HG02588 (cell line): ENCODE measurements at regions not wholly inside any gene's neighbourhood (a gene's known extent, or its start where the extent isn't known, plus 50 kb on each side); places are given as distances from the start of the nearest gene placed in this dataset.
"Not testable (repeated sequence)": the region's sequence is repeated elsewhere in the genome, so short reads cannot be mapped to it uniquely, and the experiment has no call there.

Experiments
- ATAC-seq: cut with Tn5 transposase; IDR thresholded peaks from one replicate; pipeline ENCODE4 v1.9.1; 2021; ENCODE audit warnings: mild to moderate bottlenecking, moderate library complexity; ENCODE audit not compliant: unreplicated experiment

DNA sequence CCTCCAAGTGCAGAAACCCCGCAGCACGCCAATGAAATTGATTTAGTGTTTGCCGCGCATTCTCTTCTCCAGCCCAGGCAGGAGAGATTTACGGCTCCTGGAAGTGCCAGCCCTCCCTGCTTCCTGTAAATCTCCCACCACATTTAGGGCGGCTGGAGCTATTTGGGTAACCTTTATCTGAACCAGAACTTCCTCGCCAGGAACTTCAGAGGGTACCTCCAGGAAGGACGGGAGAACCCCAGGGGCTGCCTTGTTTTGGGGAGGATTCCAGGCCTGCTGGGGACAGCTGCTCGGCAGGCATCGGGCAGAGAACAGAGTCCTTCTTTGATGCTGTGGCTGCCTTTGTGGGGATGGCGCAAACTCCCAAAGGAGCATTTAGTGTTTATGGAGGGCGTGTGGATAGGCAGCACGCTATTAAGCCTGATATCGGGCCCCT, 122.0 kb upstream of the MYCN start:
- ATAC-seq: no peak

DNA sequence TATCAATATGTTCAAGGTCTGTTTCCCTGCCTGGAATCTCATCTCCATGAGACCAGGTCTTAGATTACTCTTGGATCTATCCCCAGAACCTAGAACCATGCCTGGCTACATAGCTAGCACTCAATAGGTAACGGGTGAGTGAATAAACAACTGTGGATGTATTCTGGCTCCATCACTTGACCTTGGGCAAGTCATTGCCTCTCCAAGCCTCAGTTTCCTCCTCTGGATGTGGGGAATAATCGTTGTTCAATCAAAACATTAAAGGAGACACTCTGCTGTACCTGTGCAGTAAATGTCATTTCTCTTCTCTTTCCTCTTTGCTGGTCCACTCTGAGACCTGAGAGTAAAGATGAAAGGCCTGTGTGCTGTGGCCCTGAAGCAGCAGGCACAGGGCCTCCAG, 121.5 kb upstream of the MYCN start:
- no peak for ATAC-seq

DNA sequence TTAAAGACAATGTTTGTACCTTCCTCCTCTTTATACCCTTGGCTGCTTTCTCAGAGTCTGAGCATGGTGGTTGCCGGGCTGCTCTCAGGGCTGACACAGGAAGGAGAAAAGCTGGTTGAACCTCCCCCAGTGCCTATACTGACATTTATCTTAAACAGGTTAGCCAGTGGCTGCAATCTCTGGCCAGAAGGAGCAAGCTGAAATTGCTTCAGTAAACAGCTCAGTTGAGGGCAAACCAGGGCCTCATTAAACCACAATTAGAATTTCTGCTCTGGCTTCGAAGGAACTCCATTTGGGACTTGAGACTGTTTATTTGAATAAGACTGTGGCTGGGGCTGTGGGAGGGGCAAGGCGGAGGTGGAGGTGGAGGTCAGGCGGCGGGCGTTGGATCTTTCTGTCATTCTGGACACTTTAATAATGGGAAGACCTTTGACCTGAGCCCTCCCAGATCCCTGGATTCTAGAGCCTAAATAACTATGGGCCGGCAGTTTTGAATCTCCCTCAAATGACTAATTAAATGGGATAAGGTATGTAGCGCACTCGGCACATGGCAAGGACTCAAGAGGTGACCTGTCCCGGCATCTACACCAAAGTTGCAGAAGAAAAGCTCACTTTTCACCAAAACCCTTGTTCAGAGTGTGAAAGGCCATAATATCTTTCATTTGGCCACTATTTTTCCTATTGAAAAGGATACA, 120.6 kb upstream of the MYCN start:
- no peak for ATAC-seq

DNA sequence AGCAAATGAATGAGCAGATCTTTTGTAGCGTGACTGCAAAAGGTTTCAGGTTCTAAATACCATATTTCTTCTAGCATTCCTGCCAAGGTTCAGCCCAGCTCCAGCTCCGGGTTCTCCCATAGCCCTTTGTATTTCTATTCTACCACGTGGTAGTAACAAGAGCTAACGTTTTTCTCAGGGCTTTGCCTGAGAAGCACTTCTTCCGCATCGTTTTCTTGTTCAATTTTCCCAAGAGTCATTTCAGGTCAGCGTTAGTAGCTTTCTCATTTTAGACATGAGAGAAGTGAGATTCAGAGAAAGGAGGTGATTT, 120.1 kb upstream of the MYCN start:
- no peak for ATAC-seq

DNA sequence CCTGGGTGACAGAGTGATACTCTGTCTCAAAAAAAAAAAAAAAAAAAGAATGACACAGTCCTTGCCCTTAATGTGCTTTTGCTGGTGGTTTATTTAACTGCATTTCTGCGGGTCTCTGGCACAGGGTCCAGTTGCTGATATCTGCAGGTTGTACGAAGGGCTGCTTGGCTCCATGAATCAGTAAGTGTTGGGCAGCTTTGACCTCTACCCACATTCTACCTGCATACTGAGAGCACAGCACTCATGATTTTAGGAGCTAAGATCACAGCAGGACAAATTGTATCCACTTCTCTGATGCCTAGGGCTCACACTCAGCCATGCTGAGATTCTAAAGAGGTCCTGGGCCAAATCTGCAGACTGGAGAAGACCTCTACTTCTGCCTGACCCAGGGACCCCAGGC, 119.4 kb upstream of the MYCN start:
- no peak for ATAC-seq

DNA sequence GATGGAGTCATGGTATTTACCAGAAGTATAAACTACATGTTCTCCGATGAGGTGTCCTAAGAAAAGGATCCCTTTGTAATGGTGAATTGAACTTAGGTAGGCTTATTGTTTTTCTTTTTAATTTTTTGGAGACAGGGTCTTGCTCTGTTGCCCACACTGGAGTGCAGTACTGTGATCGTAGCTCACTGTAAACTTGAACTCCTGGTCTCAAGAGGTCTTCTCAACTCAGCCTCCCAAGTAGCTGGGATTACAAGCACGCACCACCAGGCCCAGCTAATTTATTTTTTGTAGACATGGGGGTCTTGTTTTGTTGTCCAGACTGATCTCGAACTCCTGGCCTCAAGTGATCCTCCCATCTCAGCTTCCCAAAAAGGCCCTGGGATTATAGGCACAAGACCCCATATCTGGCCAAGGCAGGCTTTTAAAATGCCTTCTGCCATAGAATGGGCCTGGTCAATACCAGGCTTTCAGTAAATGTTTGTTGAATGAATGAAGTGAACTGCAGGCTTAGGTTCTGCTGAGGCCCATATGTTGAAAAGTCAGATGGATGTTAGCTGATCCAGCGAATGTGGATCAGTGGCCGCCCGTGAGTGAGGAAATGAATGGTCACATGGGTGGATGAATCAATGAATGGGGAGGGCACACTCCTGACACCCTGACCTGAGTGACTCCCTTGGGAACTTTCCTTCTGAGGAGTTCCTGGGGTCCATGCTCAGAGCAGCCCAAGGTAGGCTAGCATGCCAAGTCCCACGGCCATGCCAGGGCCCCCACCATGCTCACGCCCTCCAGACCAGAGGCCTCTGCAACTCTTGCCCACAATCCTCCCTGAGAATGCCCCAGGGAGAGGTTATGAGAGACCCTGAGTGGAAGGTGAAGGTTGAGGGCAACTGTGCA, 118.0 kb upstream of the MYCN start:
- ATAC-seq: no peak

DNA sequence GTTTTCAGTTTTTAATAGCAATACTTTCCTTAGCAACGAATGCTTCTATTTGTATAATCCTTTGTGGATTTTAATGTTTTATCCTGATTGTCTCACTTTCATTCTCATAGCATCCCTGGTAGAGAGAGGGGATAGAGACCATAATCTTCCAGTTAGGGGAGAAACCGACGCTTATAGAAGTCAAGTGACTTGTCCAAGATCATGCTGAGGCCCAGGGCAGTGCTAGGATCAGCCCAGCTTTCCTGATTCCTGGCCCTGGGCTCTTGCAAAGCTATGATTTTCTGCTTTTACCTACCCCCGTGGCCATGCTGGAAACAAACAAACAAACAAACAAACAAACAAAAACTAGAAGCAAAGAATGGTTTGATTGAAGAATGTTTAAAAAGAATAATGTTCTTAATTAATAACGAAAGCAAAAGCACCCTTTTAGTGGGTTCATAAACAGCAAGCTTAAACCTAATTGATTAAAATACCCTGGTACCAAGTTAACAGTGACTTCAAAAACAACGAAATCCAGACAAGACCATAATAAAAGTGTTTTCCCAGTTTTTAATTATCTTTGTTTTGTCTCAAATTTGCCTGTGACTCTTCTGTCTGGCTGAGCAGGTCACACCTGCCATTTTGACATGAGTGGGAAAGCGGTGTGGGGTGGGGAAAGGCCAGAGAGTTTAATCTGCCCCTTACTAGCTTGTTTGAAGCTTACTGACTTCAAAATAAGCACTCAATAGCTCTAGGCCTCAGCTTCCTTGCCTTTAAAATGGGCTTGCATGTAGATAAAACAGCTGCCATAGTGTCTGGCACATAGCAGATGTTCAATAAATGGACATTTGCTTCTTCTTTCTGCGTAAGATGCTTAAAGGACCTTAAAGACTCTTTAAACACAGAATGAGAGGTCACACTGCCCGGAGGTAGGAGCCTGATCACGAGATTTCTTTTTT, 116.6 kb upstream of the MYCN start:
- ATAC-seq: no peak

DNA sequence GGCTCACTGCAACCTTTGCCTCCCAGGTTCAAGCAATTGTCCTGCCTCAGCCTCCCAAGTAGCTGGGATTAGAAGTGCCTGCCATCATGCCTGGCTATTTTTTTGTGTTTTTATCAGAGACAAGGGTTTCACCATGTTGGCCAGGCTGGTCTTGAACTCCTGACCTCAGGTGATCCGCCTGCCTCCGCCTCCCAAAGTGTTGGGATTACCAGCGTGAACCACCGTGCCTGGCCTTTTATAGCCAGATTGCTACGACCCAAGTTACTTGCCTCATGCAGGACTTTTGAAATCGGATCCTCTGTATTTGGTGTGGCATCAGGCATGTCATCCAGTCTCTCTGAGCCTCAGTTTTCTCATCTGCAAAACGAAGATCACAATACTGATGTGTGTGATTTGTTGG, 115.9 kb upstream of the MYCN start:
- not testable (repeated sequence) for ATAC-seq

DNA sequence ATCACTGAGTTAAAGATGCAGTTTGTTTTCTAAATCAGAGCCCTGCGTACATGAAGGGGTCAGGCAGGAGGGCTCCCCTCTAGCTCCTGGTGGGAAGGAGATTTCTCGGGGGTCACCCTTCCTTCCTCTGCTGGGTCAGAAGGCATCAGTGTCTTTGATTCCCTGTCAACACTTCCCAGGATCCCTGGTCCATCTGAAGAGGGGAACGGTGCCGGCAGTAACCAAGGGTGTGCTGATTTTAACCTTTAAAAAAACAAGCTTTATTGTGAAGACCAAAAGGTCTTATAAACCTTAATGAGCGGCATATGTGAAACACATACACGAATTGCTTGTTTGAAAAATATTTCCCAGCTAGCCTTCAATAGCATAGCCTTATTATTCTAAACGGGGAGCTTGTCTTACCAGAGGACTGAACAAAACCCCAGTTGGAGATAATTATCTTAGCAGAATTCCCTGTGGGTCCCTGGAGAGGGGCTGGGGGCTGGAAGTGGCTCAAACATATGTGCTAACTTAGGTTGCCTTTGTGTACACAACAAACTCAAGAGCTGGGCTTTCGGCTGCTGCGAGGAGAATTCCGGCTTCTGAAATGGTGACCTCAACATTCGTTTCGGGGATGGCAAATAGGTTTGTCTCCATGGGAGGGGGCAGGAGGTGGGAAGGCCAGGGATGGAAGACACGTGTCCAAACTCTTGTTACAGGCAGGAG, 114.9 kb upstream of the MYCN start:
- no peak for ATAC-seq

DNA sequence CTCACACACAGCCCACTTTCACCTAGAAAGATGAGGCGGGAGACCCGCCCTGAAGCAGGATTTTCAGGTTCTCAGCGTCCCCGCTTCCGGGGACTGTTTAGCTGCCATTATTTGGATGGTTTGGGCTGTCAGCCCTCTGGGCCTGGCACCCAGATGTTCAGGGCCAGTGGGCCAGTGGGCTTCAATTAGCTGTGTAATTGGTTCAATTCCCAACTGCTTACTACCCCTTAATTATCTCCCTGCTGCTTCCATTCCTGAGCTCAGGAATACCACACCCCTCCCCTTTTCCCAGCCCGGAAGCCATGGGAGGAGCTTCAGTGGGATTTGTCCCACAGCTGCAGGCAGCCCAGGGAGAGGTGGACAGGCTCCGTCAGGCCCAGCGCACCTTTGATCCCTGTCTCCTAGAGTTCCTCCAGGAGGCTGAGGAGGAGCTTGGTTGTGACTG, 114.1 kb upstream of the MYCN start:
- ATAC-seq: no peak

DNA sequence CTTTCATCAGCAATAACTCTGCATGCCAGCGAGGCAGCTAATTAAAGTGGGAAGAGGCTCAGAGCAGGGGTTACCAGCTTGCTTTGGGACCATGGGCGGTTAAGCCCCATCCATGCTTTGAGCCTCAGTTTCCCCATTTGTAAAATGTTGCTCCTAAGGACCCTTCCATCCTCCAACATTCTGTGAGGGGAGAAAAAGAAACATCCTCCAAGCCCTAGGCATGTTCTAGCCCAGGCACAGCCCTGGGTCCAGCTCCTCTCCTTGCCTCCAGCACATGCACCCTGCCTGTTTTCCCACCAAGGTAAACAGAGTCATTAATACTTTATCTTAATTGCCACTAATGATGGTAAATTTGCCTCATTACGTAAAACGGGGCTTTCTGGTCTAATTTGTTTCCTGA, 113.3 kb upstream of the MYCN start:
- no peak for ATAC-seq

DNA sequence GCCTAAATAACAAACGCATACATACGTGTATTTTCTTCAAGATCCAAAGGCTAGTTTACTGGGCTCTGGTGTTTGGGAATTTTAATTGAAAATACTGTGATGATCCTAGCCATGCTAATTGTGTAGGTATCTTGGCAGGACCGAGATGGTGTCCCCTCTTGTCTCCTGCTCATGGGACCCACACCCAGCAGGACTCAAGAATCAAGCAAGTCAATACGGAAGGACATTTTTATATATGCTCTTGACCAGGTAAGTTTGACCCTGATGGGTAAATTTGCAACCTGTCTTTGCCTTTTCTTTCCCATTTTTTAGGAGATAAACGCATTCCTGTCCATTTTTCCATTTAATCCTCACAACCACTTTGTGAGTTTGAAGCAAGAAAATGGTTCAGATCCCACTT, 111.8 kb upstream of the MYCN start:
- ATAC-seq: no peak

DNA sequence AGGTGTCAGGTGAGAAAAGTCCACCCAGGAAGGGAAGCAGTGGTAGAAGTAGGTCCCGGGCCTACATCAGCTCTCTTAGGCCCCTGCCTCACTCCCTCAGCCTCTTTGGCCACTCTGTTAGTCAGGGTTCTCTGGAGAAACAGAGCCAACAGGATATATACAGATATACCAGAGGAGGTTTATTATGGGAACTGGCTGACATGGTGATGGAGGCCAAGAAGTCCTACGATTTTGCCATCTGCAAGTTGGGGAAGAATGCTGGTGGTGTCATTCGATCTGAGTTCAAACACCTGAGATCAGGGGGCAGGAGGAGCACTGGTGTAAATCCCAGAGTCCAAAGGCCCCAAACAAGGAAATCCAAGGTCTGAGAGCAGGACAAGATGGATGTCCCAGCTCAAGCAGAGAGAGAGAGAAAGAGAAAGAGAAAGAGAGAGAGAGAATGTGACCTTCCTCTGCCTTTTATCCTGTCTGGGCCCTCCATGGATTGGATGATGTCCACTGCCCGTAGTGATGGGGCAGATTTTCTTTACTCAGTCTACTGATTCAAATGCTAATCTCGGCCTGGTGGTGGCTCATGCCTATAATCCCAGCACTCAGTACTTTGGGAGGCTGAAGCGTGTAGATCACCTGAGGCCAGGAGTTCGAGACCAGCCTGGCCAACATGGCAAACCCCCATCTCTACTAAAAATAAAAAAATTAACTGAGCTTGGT, 111.1 kb upstream of the MYCN start:
- no peak for ATAC-seq

DNA sequence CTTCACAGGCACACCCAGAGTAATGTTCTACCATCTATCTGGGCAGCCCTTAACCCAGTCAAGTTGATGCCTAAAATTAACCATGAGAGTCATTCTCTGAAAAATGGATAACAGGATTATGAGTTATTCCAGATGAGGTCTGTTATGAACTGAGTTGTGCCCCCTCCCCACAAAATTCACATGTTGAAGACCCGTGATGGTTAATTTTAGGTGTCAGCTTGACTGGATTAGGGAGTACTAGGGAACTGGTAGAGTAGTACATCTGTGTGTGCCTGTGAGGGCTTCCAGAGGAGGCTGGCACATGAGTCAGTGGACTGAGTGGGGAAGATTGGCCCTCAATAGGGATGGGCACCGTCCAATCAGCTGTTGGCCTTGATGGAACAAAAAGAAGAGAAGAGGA, 110.4 kb upstream of the MYCN start:
- ATAC-seq: no peak

DNA sequence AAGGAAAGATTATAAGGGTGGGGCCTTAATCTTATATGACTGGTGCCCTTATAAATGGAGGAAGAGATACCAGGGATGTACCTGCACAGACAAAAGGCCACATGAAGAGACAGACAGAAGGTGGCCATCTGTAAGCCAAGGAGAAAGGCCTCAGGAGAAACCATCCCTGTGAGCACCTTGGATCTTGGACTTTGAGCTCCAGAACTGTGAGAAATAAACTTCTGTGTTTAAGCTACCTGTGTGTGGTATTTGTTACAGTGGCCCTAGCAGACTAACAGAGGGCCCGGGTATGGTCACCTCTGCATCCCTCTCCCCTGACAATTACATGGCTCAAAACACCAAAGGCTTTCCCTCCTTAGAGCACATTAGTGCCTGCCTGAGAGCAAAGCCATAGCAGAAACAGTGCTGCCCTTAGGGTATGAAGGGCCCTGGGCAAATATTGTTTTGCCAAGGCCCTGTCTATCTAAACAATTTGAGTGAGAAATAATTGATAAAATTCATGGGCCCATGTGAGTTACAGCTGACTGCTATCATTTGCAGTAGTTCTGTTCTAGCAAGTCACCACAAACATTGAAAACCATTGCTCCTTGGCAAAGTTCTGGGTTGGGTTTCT, 109.3 kb upstream of the MYCN start:
- ATAC-seq: no peak

DNA sequence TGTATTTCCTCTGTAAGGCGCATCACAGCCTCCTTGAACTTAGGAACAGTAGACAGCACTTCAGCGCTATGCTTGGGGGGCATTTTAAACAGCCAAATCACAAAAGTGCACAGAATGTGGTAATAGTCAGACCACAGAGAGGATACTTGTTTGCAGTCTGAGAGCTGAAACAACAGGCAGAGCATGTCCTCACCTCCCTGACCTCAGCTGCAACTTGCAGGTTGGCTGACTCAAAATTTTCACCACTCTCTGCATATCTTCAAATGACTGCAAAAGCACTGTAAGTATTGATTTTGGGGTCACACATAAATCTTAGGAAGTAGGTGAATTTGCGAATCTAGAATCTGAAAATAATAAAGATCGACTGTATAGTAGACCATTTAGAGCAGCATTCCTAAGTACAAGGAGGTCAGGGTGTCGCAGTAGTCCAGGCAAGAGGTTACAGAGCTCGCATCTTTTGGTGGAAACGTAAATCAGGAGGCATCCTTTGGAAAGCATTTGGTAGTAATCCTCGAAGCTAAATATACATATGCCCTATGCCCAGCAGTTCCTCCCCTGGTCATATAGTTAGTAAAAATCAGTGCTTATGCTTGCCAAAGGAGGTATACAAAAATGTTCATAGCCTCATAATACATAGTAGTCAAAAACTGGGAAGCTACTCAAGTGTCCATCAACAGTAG, 108.2 kb upstream of the MYCN start:
- no peak for ATAC-seq

DNA sequence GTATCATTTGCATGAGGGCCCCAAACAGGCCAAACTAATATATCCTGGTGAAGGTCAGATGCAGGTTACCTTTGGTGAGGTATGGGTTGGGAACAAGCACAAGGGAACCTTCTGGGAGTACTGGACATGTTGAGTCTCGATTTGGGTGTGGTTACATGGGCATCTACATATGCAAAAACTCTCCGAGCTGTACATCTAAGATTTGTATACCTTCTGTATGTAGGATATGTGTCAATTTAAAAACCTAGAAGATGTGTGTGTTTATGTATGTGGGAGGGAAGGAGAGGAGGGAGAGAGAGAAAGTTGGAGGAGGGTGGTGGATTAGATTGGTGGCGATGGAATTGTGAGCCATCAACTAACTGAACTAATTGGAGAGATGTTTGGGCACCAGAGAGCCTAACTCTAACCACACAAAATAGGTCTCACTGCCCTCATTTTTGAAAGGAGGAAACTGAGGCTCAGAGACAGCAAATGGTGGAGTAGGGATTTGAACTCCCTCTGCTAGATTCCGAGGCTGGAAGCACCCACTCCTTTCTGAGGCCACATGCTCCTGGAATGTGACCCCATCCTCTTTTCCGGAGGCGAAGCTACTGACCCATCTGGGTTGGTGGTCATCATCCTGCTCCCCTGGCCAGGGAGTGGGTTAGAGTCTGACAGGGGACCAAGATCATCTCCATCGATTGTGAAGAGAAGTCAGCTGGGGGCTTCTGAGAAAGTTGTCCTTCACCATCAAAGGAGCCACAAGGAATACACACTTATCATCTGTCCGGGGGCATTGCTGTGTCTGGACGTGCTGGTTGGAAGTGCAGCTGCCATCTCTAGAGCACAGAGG, 107.3 kb upstream of the MYCN start:
- no peak for ATAC-seq

DNA sequence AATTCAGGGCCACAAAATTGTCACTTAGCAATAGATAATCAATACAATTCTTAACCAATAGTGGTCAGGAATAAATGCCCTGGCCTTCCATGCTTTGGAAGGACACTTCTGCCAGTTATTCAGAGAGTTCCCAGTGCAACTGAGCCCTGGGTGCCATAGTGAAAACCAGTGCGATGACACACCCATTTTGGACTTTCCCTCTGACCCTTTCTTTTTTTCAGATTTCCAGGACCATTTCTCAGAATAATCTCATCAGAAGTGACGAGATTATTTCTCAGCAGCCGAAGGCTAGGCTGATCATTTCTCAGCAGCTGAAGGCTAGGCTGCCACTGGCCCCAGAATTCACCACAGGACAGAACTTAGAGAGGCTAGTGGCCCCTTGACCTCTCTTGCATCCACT, 106.6 kb upstream of the MYCN start:
- ATAC-seq: no peak
